SK-N-MC (cell line): ENCODE measurements at regions not wholly inside any gene's neighbourhood (a gene's known extent, or its start where the extent isn't known, plus 50 kb on each side); places are given as distances from the start of the nearest gene placed in this dataset.

Experiments used
- EZH2 ChIP-seq: fragments of 200-600 bp; sonication (generic); IDR thresholded peaks from one replicate; pipeline ENCODE4 v1.6.1; 2017; ENCODE audit warnings: antibody characterized with exemption
- POLR2AphosphoS5 ChIP-seq: IDR thresholded peaks from 2 replicates; pipeline ENCODE4 v1.6.1; 2012; ENCODE audit warnings: mild to moderate bottlenecking, low read depth, low read length, borderline replicate concordance

GRCh38 chr13:34502011-34502410, 440.1 kb upstream of the NBEA start:
- TF ChIP-seq EZH2 (no peak), POLR2AphosphoS5 (no peak)
